ENCODE measurements at regions not wholly inside any gene's neighbourhood (a gene's known extent, or its start where the extent isn't known, plus 50 kb on each side); places are given as distances from the start of the nearest gene placed in this dataset.

GRCh38 chr1:87165177-87165576, 163.5 kb upstream of the LMO4 start:
- H3K4me2 ChIP-seq (replicated peaks; ENCODE audit: extremely low read depth, low read length, poor library complexity, severe bottlenecking), result no peak overlapping the region
- no peak overlapping the region for H3K27ac ChIP-seq (ENCODE audit: low read depth in 1 of 2, low read length in 2 of 2)
- TF ChIP-seq, protein P1, sequence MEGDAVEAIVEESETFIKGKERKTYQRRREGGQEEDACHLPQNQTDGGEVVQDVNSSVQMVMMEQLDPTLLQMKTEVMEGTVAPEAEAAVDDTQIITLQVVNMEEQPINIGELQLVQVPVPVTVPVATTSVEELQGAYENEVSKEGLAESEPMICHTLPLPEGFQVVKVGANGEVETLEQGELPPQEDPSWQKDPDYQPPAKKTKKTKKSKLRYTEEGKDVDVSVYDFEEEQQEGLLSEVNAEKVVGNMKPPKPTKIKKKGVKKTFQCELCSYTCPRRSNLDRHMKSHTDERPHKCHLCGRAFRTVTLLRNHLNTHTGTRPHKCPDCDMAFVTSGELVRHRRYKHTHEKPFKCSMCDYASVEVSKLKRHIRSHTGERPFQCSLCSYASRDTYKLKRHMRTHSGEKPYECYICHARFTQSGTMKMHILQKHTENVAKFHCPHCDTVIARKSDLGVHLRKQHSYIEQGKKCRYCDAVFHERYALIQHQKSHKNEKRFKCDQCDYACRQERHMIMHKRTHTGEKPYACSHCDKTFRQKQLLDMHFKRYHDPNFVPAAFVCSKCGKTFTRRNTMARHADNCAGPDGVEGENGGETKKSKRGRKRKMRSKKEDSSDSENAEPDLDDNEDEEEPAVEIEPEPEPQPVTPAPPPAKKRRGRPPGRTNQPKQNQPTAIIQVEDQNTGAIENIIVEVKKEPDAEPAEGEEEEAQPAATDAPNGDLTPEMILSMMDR (IDR thresholded peaks at IDR 0.05), result no peak
- no peaks in the 10 kb centered on the region for H3K36me3 Mint-ChIP-seq
- no peak overlapping the region for H3K4me3 ChIP-seq (replicated peaks in 1 of 3; ENCODE audit: low read depth in 2 of 3, low read length in 3 of 3)
- H3K27ac Mint-ChIP-seq, result no peak overlapping the region
- no CpG with 5 or more reads among the region's 5 CpGs for WGBS (ENCODE audit: insufficient coverage)
- H3K9me3 ChIP-seq (replicated peaks in 1 of 2; ENCODE audit: control insufficient read depth in 1 of 2, insufficient read depth in 1 of 2, low read length in 2 of 2), result no peaks in the 10 kb centered on the region
- H3K27me3 Mint-ChIP-seq (ENCODE audit: low read depth in 3 of 3), result peaks cover 0 to 3% (median 1%) of the 10 kb centered on the region in 3 donors
- no peak for DNase-seq
- no peaks in the 10 kb centered on the region for H4K20me1 ChIP-seq (ENCODE audit: insufficient read depth, low read length)
- no peaks in the 10 kb centered on the region for H3K27me3 ChIP-seq (ENCODE audit: control insufficient read depth in 2 of 2, insufficient read depth in 2 of 2, low read length in 2 of 2)
- H3K79me2 ChIP-seq (ENCODE audit: insufficient read depth, low read length), result no peaks in the 10 kb centered on the region
- H3K36me3 ChIP-seq (replicated peaks in 1 of 2; ENCODE audit: control insufficient read depth in 1 of 2, insufficient read depth in 2 of 2, low read length in 2 of 2), result no peaks in the 10 kb centered on the region
- no peaks in the 10 kb centered on the region for H3K4me1 ChIP-seq (ENCODE audit: control insufficient read depth in 1 of 2, insufficient read depth in 2 of 2, low read length in 2 of 2)
- H2AFZ ChIP-seq (ENCODE audit: insufficient read depth, low read depth, low read length, poor library complexity, severe bottlenecking), result no peak overlapping the region
- intact Hi-C loops (cut with micrococcal nuclease), result no loop called here
- peaks cover 0 to 4% (median 0%) of the 10 kb centered on the region in 7 donors for H3K9me3 Mint-ChIP-seq
- H3K4me3 Mint-ChIP-seq, result no peak overlapping the region
- H3K9ac ChIP-seq (ENCODE audit: insufficient read depth, low read length, poor library complexity, severe bottlenecking), result no peak overlapping the region
- H3K4me1 Mint-ChIP-seq, result no peaks in the 10 kb centered on the region

- Histone ChIP-seq H3K79me2 (ENCODE audit: insufficient read depth, low read length) (no peaks in the 10 kb centered on the region), H3K4me3 (replicated peaks in 1 of 3; ENCODE audit: low read depth in 2 of 3, low read length in 3 of 3) (no peak overlapping the region), H3K27me3 (ENCODE audit: control insufficient read depth in 2 of 2, insufficient read depth in 2 of 2, low read length in 2 of 2) (no peaks in the 10 kb centered on the region), H3K9me3 (replicated peaks in 1 of 2; ENCODE audit: control insufficient read depth in 1 of 2, insufficient read depth in 1 of 2, low read length in 2 of 2) (no peaks in the 10 kb centered on the region), H2AFZ (ENCODE audit: insufficient read depth, low read depth, low read length, poor library complexity, severe bottlenecking) (no peak overlapping the region), H3K4me1 (ENCODE audit: control insufficient read depth in 1 of 2, insufficient read depth in 2 of 2, low read length in 2 of 2) (no peaks in the 10 kb centered on the region), H4K20me1 (ENCODE audit: insufficient read depth, low read length) (no peaks in the 10 kb centered on the region), H3K4me2 (replicated peaks; ENCODE audit: extremely low read depth, low read length, poor library complexity, severe bottlenecking) (no peak overlapping the region), H3K9ac (ENCODE audit: insufficient read depth, low read length, poor library complexity, severe bottlenecking) (no peak overlapping the region), H3K36me3 (replicated peaks in 1 of 2; ENCODE audit: control insufficient read depth in 1 of 2, insufficient read depth in 2 of 2, low read length in 2 of 2) (no peaks in the 10 kb centered on the region), H3K27ac (ENCODE audit: low read depth in 1 of 2, low read length in 2 of 2) (no peak overlapping the region)
- intact Hi-C loops (cut with micrococcal nuclease), result no loop called here
- 96% methylated on average over 6 of the region's 7 CpGs for WGBS (ENCODE audit: insufficient coverage)
- Mint-ChIP-seq H3K36me3 (no peaks in the 10 kb centered on the region), H3K9me3 (peaks cover 0 to 4% (median 0%) of the 10 kb centered on the region in 7 donors), H3K4me3 (no peak overlapping the region), H3K27me3 (ENCODE audit: low read depth in 3 of 3) (peaks cover 0 to 3% (median 1%) of the 10 kb centered on the region in 3 donors), H3K27ac (no peak overlapping the region), H3K4me1 (peaks cover 5% of the 10 kb centered on the region)
- TF ChIP-seq, protein P1 (IDR thresholded peaks at IDR 0.05), result no peak
- DNase-seq, result no peak
Observed at GRCh38 chr1:87167157-87167789, 161.4 kb upstream of the LMO4 start.

Data from CD14-positive monocyte (primary cell).